ENCODE measurements at regions not wholly inside any gene's neighbourhood (a gene's known extent, or its start where the extent isn't known, plus 50 kb on each side); places are given as distances from the start of the nearest gene placed in this dataset.
"Not testable (repeated sequence)": the region's sequence is repeated elsewhere in the genome, so short reads cannot be mapped to it uniquely, and the experiment has no call there.

GRCh38 chr9:17083258-17083657 is 51.6 kb upstream of the CNTLN start:
- DNase-seq, result no peak

- DNase-seq, result peak; percentile 32
Measured at GRCh38 chr9:17082343-17083064, 52.3 kb upstream of the CNTLN start.

- no peak for DNase-seq
Measured at GRCh38 chr9:17081814-17082213, 53.0 kb upstream of the CNTLN start.

- no peak for DNase-seq
Measured at GRCh38 chr9:17081351-17081750, 53.5 kb upstream of the CNTLN start.

- no peak for DNase-seq
Measured at GRCh38 chr9:17075758-17076485, 58.9 kb upstream of the CNTLN start.

GRCh38 chr9:17075146-17075757 is 59.6 kb upstream of the CNTLN start:
- DNase-seq, result no peak

GRCh38 chr9:17072563-17072962 is 62.3 kb upstream of the CNTLN start:
- DNase-seq, result not testable (repeated sequence)

- DNase-seq, result no peak
Measured at GRCh38 chr9:17068671-17069070, 66.2 kb upstream of the CNTLN start.

GRCh38 chr9:17065062-17065461 is 69.8 kb upstream of the CNTLN start:
- no peak for DNase-seq

- no peak for DNase-seq
Measured at GRCh38 chr9:17064558-17064957, 70.3 kb upstream of the CNTLN start.

GRCh38 chr9:17063535-17064135 is 71.2 kb upstream of the CNTLN start:
- no peak for DNase-seq

- DNase-seq, result no peak
Measured at GRCh38 chr9:17062497-17062896, 72.3 kb upstream of the CNTLN start.

GRCh38 chr9:17060450-17060849 is 74.4 kb upstream of the CNTLN start:
- no peak for DNase-seq

- DNase-seq, result no peak
Measured at GRCh38 chr9:17059465-17059864, 75.4 kb upstream of the CNTLN start.

GRCh38 chr9:17057729-17058128 is 77.1 kb upstream of the CNTLN start:
- DNase-seq, result no peak

- no peak for DNase-seq
Measured at GRCh38 chr9:17052626-17053025, 82.2 kb upstream of the CNTLN start.

- DNase-seq, result no peak
Measured at GRCh38 chr9:17045381-17045940, 89.4 kb upstream of the CNTLN start.

GRCh38 chr9:17031546-17031945 is 103.3 kb upstream of the CNTLN start:
- no peak for DNase-seq

- DNase-seq, result no peak
Measured at GRCh38 chr9:17025281-17025680, 109.6 kb upstream of the CNTLN start.

GRCh38 chr9:17024129-17024528 is 110.7 kb upstream of the CNTLN start:
- DNase-seq, result no peak

- DNase-seq, result no peak
Measured at GRCh38 chr9:17021387-17021970, 113.4 kb upstream of the CNTLN start.

- DNase-seq, result no peak
Measured at GRCh38 chr9:17019398-17019797, 115.4 kb upstream of the CNTLN start.
